MM.1S (cell line): ENCODE measurements at regions not wholly inside any gene's neighbourhood (a gene's known extent, or its start where the extent isn't known, plus 50 kb on each side); places are given as distances from the start of the nearest gene placed in this dataset.

ENCODE experiments used
- EZH2phosphoT487 ChIP-seq: fragments of 300-600 bp; sonication (generic); IDR thresholded peaks from 2 replicates; pipeline ENCODE4 v1.6.1; 2018; ENCODE audit warnings: antibody characterized with exemption, low read length
- TF ChIP-seq, protein P1 (sequence below): fragments of 300-600 bp; sonication (generic); IDR thresholded peaks from 2 replicates; pipeline ENCODE4 v1.5.1; 2016; ENCODE audit warnings: antibody characterized with exemption, low read length, mixed read lengths

- TF ChIP-seq, protein P1, sequence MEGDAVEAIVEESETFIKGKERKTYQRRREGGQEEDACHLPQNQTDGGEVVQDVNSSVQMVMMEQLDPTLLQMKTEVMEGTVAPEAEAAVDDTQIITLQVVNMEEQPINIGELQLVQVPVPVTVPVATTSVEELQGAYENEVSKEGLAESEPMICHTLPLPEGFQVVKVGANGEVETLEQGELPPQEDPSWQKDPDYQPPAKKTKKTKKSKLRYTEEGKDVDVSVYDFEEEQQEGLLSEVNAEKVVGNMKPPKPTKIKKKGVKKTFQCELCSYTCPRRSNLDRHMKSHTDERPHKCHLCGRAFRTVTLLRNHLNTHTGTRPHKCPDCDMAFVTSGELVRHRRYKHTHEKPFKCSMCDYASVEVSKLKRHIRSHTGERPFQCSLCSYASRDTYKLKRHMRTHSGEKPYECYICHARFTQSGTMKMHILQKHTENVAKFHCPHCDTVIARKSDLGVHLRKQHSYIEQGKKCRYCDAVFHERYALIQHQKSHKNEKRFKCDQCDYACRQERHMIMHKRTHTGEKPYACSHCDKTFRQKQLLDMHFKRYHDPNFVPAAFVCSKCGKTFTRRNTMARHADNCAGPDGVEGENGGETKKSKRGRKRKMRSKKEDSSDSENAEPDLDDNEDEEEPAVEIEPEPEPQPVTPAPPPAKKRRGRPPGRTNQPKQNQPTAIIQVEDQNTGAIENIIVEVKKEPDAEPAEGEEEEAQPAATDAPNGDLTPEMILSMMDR: no peak
- no peak for TF ChIP-seq EZH2phosphoT487
These were observed 281.9 kb downstream of the TENT4A start for GRCh38 chr5:6995115-6995514.
